Activated CD4-positive, CD25-positive, alpha-beta regulatory T cell (primary cell): ENCODE measurements at regions not wholly inside any gene's neighbourhood (a gene's known extent, or its start where the extent isn't known, plus 50 kb on each side); places are given as distances from the start of the nearest gene placed in this dataset.

Experiments used
- DNase-seq, 4 experiments: peaks; one replicate each; lab custom pipeline; 2025; lab: John Stamatoyannopoulos, UW

- no peak for DNase-seq
These were observed 203.1 kb upstream of the BLID start for GRCh38 chr11:122319085-122319484.

GRCh38 chr11:122317305-122317704 lies 201.3 kb upstream of the BLID start:
- no peak for DNase-seq

GRCh38 chr11:122313581-122313980 lies 197.6 kb upstream of the BLID start:
- DNase-seq: no peak

- no peak for DNase-seq
These were observed 195.3 kb upstream of the BLID start for GRCh38 chr11:122311216-122311755.

GRCh38 chr11:122310766-122311165 lies 194.8 kb upstream of the BLID start:
- no peak for DNase-seq

- no peak for DNase-seq
These were observed 193.4 kb upstream of the BLID start for GRCh38 chr11:122309262-122309925.

- DNase-seq: no peak
These were observed 192.2 kb upstream of the BLID start for GRCh38 chr11:122308226-122308625.

- DNase-seq: no peak
These were observed 191.5 kb upstream of the BLID start for GRCh38 chr11:122307476-122308035.

- DNase-seq: no peak
These were observed 190.9 kb upstream of the BLID start for GRCh38 chr11:122306831-122307391.

GRCh38 chr11:122305426-122306320 lies 189.7 kb upstream of the BLID start:
- no peak for DNase-seq

- DNase-seq: no peak
These were observed 189.0 kb upstream of the BLID start for GRCh38 chr11:122304973-122305372.

- no peak for DNase-seq
These were observed 188.3 kb upstream of the BLID start for GRCh38 chr11:122304306-122304705.

- no peak for DNase-seq
These were observed 178.0 kb upstream of the BLID start for GRCh38 chr11:122294041-122294440.

- DNase-seq: no peak
These were observed 177.4 kb upstream of the BLID start for GRCh38 chr11:122293296-122294023.

GRCh38 chr11:122287401-122287800 lies 171.4 kb upstream of the BLID start:
- DNase-seq: no peak

GRCh38 chr11:122285070-122285988 lies 169.3 kb upstream of the BLID start:
- no peak for DNase-seq

- no peak for DNase-seq
These were observed 164.9 kb upstream of the BLID start for GRCh38 chr11:122280870-122281269.

- no peak for DNase-seq
These were observed 163.2 kb upstream of the BLID start for GRCh38 chr11:122279194-122279593.

GRCh38 chr11:122277493-122277892 lies 161.5 kb upstream of the BLID start:
- no peak for DNase-seq

GRCh38 chr11:122276221-122276620 lies 160.2 kb upstream of the BLID start:
- DNase-seq: no peak

GRCh38 chr11:122275508-122275907 lies 159.5 kb upstream of the BLID start:
- no peak for DNase-seq
